ACC112 (cell line): ENCODE measurements at regions not wholly inside any gene's neighbourhood (a gene's known extent, or its start where the extent isn't known, plus 50 kb on each side); places are given as distances from the start of the nearest gene placed in this dataset.

Source experiments
- H2AFZ ChIP-seq: fragments of 200-600 bp; sonication (generic); one replicate; pipeline ENCODE4 v1.6.0; 2017; ENCODE audit warnings: antibody characterized with exemption, low read length; ENCODE audit not compliant: unreplicated experiment
- H3K27ac ChIP-seq: fragments of 200-600 bp; sonication (generic); 2 replicates; pipeline ENCODE4 v1.5.1; 2014; ENCODE audit warnings: low read depth, mild to moderate bottlenecking, antibody characterized with exemption, low read length, moderate library complexity
- H3K27me3 ChIP-seq: fragments of 200-600 bp; sonication (generic); 2 replicates; pipeline ENCODE4 v1.6.1; 2014; ENCODE audit warnings: mild to moderate bottlenecking, antibody characterized with exemption, low read length, moderate library complexity, mixed read lengths; ENCODE audit not compliant: insufficient read depth
- H3K36me3 ChIP-seq: fragments of 200-600 bp; sonication (generic); 2 replicates; pipeline ENCODE4 v1.6.1; 2016; ENCODE audit warnings: mild to moderate bottlenecking, antibody characterized with exemption, low read length, moderate library complexity, mixed read lengths; ENCODE audit not compliant: insufficient read depth
- H3K4me1 ChIP-seq: fragments of 200-600 bp; sonication (generic); one replicate; pipeline ENCODE4 v1.6.1; 2016; ENCODE audit warnings: low read length, mixed read lengths; ENCODE audit not compliant: insufficient read depth, unreplicated experiment, control insufficient read depth
- H3K4me3 ChIP-seq: fragments of 200-600 bp; sonication (generic); 2 replicates; pipeline ENCODE4 v1.5.1; 2014; ENCODE audit warnings: mild to moderate bottlenecking, low read depth, low read length
- H3K79me2 ChIP-seq: fragments of 200-600 bp; sonication (generic); one replicate; pipeline ENCODE4 v1.6.0; 2016; ENCODE audit warnings: low read length; ENCODE audit not compliant: control insufficient read depth, unreplicated experiment, insufficient read depth

DNA sequence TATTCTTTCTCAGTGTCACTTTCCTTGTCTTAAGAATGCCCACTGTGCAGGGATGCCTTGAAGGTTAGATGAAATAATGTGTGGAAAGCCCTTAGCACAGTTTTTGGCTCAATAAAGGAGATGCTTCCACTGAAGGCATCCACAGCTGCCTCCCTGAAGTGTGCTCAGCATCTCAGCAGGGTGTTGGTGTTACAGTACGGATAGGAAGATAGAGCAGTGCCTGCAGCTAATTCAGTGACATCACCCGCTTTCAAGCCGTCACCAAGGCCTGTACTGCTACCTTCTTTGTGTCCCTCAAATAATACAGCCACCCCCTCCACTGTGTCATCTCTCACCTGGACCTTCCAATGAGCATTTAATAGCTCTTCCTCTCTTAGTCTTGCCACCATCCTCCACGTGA lies 59.0 kb downstream of the NDUFS5 start:
- Histone ChIP-seq H3K36me3 (no peaks in the 10 kb centered on the region), H2AFZ (no peak overlapping the region), H3K4me3 (no peak overlapping the region), H3K27me3 (peaks cover 19% of the 10 kb centered on the region), H3K27ac (no peak overlapping the region), H3K79me2 (no peaks in the 10 kb centered on the region), H3K4me1 (peaks cover 15% of the 10 kb centered on the region)

- Histone ChIP-seq H2AFZ (no peak overlapping the region), H3K79me2 (no peaks in the 10 kb centered on the region), H3K4me3 (no peak overlapping the region), H3K27me3 (peaks cover 19% of the 10 kb centered on the region), H3K36me3 (no peaks in the 10 kb centered on the region), H3K4me1 (peaks cover 15% of the 10 kb centered on the region), H3K27ac (no peak overlapping the region)
Observed at GRCh38 chr1:39086386-39086785, 60.2 kb downstream of the NDUFS5 start.

DNA sequence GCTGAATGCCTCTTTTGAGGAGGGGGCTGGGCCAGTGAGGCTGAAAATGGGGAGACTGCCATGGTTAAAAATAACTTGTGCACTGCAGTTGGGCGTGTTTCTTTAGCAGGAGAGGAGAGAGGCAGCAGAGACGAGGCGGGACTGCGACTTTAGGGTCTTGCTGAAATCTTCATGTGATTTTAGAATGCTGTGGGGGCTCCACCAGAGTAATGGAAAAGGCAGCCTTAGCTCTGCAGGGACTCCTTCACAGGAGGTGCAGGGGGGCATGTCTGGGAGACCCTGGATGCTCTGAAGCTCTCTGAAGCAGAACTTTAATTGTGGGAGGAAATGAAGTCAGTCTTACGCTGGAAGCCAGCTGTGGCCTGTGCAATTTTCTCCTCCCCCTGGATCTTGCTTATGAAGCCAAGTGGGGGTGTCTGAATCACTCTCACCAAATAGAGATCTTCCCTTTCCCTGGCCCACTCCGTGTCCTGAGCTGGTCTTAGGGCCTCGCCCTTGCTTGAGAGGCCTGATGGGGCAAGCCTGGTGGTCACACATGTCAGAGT lies 60.8 kb downstream of the NDUFS5 start:
- H3K79me2 ChIP-seq: no peaks in the 10 kb centered on the region
- H3K27me3 ChIP-seq: peaks cover 18% of the 10 kb centered on the region
- no peak overlapping the region for H2AFZ ChIP-seq
- H3K27ac ChIP-seq: no peak overlapping the region
- peaks cover 15% of the 10 kb centered on the region for H3K4me1 ChIP-seq
- no peak overlapping the region for H3K4me3 ChIP-seq
- no peaks in the 10 kb centered on the region for H3K36me3 ChIP-seq

- peaks cover 15% of the 10 kb centered on the region for H3K4me1 ChIP-seq
- no peak overlapping the region for H3K4me3 ChIP-seq
- no peaks in the 10 kb centered on the region for H3K36me3 ChIP-seq
- no peak overlapping the region for H2AFZ ChIP-seq
- no peak overlapping the region for H3K27ac ChIP-seq
- peaks cover 13% of the 10 kb centered on the region for H3K27me3 ChIP-seq
- no peaks in the 10 kb centered on the region for H3K79me2 ChIP-seq
Observed at GRCh38 chr1:39087435-39087834, 61.3 kb downstream of the NDUFS5 start.

DNA sequence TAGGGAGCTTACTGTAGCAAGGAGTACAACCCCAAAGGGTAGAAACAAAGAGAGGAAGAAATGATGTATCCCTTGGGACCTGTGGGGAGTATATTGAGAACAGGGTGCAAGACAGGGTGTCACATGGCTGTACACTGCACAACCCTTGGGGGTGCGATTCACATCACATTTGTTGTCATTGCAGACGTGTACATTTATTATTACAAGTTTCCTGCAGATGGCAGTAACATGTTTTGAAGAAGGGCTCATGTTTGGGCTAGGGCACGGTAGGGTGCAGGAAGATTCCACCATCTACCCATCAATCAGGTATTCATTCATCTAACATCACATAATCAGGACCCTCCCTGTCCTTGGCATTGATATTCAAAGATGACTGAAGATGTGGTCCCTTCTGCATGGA lies 62.5 kb downstream of the NDUFS5 start:
- Histone ChIP-seq H3K27ac (no peak overlapping the region), H3K36me3 (no peaks in the 10 kb centered on the region), H3K4me3 (no peak overlapping the region), H3K4me1 (peaks cover 15% of the 10 kb centered on the region), H3K27me3 (0 out of 2 replicates have a peak, but pooled peaks cover under 1% of the 10 kb centered on the region), H3K79me2 (no peaks in the 10 kb centered on the region), H2AFZ (no peak overlapping the region)

- Histone ChIP-seq H2AFZ (no peak overlapping the region), H3K4me1 (peaks cover 15% of the 10 kb centered on the region), H3K4me3 (no peak overlapping the region)
Observed at GRCh38 chr1:39089931-39090521, 63.9 kb downstream of the NDUFS5 start.

GRCh38 chr1:39090757-39091380 lies 64.7 kb downstream of the NDUFS5 start:
- Histone ChIP-seq H3K4me3 (no peak overlapping the region), H3K27ac (no peak overlapping the region), H3K79me2 (no peaks in the 10 kb centered on the region), H3K36me3 (no peaks in the 10 kb centered on the region), H3K4me1 (peaks cover 15% of the 10 kb centered on the region), H2AFZ (no peak overlapping the region), H3K27me3 (no peaks in the 10 kb centered on the region)

More at GRCh38 chr1:39089931-39090521, 63.9 kb downstream of the NDUFS5 start:
- no peaks in the 10 kb centered on the region for H3K27me3 ChIP-seq
- H3K27ac ChIP-seq: no peak overlapping the region
- H3K79me2 ChIP-seq: no peaks in the 10 kb centered on the region
- H3K36me3 ChIP-seq: no peaks in the 10 kb centered on the region

DNA sequence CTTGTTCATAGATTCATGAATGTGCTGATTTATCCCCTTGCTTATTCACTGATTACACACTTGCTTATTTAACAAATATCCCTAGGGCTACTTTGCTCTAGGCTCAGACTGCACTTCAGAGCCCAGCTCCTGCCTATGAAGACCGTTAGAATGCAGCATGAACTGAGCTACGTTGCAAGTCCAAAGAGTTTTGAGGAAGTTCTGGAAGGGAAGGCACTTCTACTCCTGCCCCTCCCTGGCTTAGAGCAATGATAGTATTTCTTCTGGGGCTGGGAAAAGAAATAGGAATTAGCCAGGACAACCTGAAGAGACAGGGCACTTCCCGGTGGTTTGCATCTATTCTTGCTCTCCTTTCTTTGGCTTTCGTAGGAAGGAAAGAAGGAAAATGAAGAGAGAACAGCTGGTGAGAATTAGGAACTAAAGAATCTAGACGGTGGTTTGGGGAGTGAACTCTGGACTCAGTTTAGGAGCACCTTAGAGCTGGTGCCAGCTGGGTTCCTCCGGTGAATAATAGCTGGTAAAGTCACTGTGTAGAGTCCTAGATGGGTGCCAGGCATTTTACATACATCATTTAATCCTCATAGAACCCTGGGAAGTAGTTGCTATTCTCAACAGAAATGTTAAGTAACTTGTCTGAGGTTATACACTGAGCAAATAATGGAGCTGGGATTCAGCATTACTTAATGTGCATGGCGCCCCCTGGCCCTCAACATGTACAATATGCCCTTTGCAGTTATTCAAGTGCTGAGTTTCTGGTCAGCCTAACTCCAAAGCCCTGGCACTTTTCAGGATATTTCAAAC lies 65.9 kb downstream of the NDUFS5 start:
- H2AFZ ChIP-seq: no peak overlapping the region
- no peak overlapping the region for H3K27ac ChIP-seq
- H3K27me3 ChIP-seq: no peaks in the 10 kb centered on the region
- peaks cover 5% of the 10 kb centered on the region for H3K4me1 ChIP-seq
- no peaks in the 10 kb centered on the region for H3K79me2 ChIP-seq
- no peak overlapping the region for H3K4me3 ChIP-seq
- H3K36me3 ChIP-seq: no peaks in the 10 kb centered on the region

DNA sequence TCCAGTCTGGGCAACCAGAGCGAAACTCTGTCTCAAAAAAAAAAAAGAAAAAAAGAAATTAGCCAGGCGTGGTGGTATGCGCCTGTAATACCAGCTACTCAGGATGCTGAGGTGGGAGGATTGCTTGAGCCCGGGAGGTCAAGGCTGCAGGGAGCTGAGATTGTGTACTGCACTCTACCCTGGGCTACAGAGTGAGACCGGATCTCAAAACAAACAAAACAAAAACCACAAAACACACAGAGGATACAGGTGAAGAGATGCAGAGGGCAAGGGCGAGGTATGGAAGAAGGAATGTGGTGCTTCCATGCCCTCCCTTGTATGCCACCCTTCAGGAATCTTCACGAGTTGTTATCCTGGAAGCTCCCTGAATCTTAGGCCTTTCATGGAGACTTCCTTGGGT lies 68.5 kb downstream of the NDUFS5 start:
- H3K4me1 ChIP-seq: peaks cover 5% of the 10 kb centered on the region
- no peak overlapping the region for H3K27ac ChIP-seq
- no peaks in the 10 kb centered on the region for H3K79me2 ChIP-seq
- H3K27me3 ChIP-seq: no peaks in the 10 kb centered on the region
- H2AFZ ChIP-seq: no peak overlapping the region
- no peak overlapping the region for H3K4me3 ChIP-seq
- H3K36me3 ChIP-seq: no peaks in the 10 kb centered on the region

GRCh38 chr1:39098546-39099250 lies 72.5 kb downstream of the NDUFS5 start:
- H3K36me3 ChIP-seq: no peaks in the 10 kb centered on the region
- H3K4me3 ChIP-seq: no peak overlapping the region
- H3K27me3 ChIP-seq: no peaks in the 10 kb centered on the region
- no peaks in the 10 kb centered on the region for H3K79me2 ChIP-seq
- H3K27ac ChIP-seq: peak overlapping the region; percentile 27
- H2AFZ ChIP-seq: peak overlapping the region; percentile 19
- H3K4me1 ChIP-seq: peaks cover 19% of the 10 kb centered on the region
